GM10248 (cell line): ENCODE measurements at regions not wholly inside any gene's neighbourhood (a gene's known extent, or its start where the extent isn't known, plus 50 kb on each side); places are given as distances from the start of the nearest gene placed in this dataset.

Source experiments
- CTCF ChIA-PET: fragments of 300-600 bp; sonication (Branson Sonifier 250); formaldehyde crosslinking; extraction: SDS; loops from one replicate; lab custom pipeline; 2021; ENCODE audit warnings: antibody characterized with exemption; lab: Yijun Ruan, JAX
- POLR2A ChIA-PET: fragments of 350-650 bp; sonication (Branson Sonifier 250); formaldehyde crosslinking; extraction: SDS; loops from one replicate; lab custom pipeline; 2020; ENCODE audit warnings: antibody characterized with exemption; lab: Yijun Ruan, JAX
- DNase-seq: peaks from one replicate; pipeline ENCODE4 v3.0.0; 2012; ENCODE audit errors: extremely low spot score
- CTCF ChIP-seq: IDR thresholded peaks from 2 replicates; pipeline ENCODE4 v1.5.1; 2012; ENCODE audit warnings: mild to moderate bottlenecking, low read depth; ENCODE audit errors: extremely low read depth, missing control alignments, control extremely low read depth

GRCh38 chr7:33661430-33662160 lies 243.7 kb upstream of the BMPER start:
- no peak for DNase-seq
- POLR2A ChIA-PET: no interaction called here
- CTCF ChIA-PET: no interaction called here
- TF ChIP-seq CTCF: no peak

DNA sequence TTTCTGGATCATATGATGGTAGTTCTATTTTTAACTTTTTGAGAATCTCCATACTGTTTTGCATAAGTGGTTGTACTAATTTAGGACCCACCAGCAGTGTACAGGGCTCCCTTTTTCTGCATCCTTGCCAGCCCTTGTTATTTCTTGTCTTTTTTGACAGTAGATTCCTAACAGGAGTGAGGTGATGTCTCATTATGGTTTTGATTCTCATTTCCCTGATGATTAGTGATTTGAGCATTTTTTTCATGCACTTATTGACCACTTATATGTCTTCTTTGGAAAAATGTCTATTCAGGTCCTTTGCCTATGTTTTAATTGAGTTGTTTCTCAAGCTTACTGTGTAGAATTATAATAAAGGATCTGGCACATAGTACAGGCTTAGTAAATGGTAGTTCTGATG lies 238.8 kb upstream of the BMPER start:
- POLR2A ChIA-PET: no interaction called here

DNA sequence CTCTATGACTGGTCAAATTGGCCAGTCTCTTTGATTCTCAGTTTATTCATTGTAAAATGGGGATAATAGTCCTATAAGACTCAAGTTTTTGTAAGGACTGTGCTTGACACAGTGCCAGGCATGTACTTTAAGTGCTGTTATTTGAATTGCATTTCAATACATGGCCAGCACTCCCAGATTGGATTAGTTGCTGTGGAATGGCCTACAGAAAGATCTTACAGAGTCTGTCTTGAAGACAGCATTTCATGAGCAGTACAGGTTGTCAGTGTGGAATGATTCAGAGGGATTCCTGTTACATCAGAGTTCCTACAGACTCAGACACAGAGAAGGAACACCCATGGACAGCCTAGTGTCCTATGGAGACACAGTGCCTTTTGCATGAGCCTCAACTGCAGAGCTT lies 238.1 kb upstream of the BMPER start:
- ChIA-PET POLR2A (no interaction called here), CTCF (no interaction called here)
- DNase-seq: no peak
- no peak for TF ChIP-seq CTCF

More for the DNA sequence above, 238.8 kb upstream of the BMPER start:
- CTCF ChIA-PET: no interaction called here
- no peak for TF ChIP-seq CTCF
- DNase-seq: no peak

DNA sequence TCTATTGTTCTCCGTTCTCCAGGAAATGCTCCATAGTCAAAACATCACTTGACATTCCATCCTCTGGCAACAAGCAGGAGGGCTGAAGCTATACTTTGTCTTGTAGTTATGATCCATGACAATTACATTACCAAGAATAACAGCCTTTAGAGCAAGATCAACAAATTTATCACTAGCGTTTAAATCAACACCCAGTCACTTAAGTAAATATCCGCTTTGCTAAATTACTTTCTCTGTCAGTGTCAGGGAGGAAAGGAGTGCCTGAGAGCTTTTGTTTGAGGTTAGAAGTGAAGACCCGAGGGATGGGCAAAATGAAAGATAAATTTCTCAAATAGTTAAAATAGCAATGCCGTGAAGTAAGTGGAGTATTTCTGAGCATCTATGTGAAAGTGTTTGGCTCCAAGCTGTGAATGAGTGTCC lies 236.1 kb upstream of the BMPER start:
- TF ChIP-seq CTCF: no peak
- no peak for DNase-seq
- POLR2A ChIA-PET: no interaction called here
- CTCF ChIA-PET: no interaction called here

DNA sequence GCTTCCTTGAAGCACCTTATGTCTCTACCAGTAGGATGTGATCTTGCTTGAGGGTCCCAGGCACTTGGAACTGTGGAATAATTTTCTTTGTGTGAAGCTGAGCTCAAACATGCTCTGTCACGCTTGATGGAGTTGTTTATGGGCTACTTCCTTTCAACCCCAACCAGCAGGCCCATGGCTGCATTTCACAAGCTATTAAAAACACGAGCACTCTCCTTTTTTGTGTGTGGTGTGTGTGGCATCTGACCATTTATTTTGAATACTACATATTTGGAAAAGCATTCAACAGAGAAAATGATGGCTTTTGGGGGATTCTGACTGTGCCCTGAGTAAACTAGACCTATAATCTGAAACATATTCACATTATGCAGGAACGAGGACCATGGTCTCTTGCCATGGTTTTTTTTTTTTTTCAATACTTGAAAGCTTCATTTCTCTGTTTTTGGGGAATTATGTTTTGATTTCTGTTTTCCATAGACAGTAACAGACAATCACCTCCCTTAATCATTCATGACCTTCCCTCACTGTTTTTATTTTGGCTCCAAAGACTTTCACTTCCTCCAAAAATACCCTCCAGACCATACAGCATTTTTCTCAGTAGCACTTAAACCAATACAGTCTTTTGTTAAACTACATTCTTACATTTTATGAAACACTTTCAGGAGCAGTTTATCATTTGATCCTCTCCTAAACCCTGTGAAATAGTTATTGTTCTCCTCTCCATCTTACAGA lies 233.6 kb upstream of the BMPER start:
- no peak for DNase-seq
- CTCF ChIA-PET: interaction anchor here (0.8 kb wide), 1 partner anchor 26 kb away, joined by 4 read pairs; no protein-coding TSS in a partner anchor
- POLR2A ChIA-PET: interaction anchor here (0.6 kb wide), 1 partner anchor 129 kb away, joined by 3 read pairs; no protein-coding TSS in a partner anchor
- TF ChIP-seq CTCF: no peak

GRCh38 chr7:33673029-33673700 lies 232.2 kb upstream of the BMPER start:
- DNase-seq: no peak
- POLR2A ChIA-PET: no interaction called here
- TF ChIP-seq CTCF: no peak
- CTCF ChIA-PET: interaction anchor here (1.7 kb wide), 1 partner anchor 13 kb away, joined by 5 read pairs; no protein-coding TSS in a partner anchor
